IMR-90 (cell line): ENCODE measurements at regions not wholly inside any gene's neighbourhood (a gene's known extent, or its start where the extent isn't known, plus 50 kb on each side); places are given as distances from the start of the nearest gene placed in this dataset.

Source experiments
- ATAC-seq: fragments of 200-7000 bp; cut with Tn5 transposase; 2 replicates; pipeline ENCODE4 v1.9.1; 2020; ENCODE audit warnings: low read depth, mild to moderate bottlenecking, moderate library complexity
- BruUV-seq: library from RNA; stranded (reverse); fragments of 400-500 nt; replicated peaks from 2 replicates; lab custom pipeline; 2021; lab: Mats Ljungman, UMichigan
- CTCF ChIA-PET: fragments of 300-600 bp; formaldehyde crosslinking; extraction: SDS; loops from one replicate; lab custom pipeline; 2021; ENCODE audit warnings: antibody characterized with exemption; lab: Yijun Ruan, JAX
- POLR2A ChIA-PET: fragments of 300-600 bp; sonication (Branson Sonifier 250); formaldehyde crosslinking; loops from one replicate; lab custom pipeline; 2022; ENCODE audit warnings: antibody characterized with exemption; ENCODE audit not compliant: unreplicated experiment; lab: Charles Lee
- DNase-seq: peaks from one replicate; pipeline ENCODE4 v3.0.0; 2013
- H2AFZ ChIP-seq: replicated peaks from 2 replicates; pipeline ENCODE3; 2013; ENCODE audit warnings: low read length, mild to moderate bottlenecking; ENCODE audit not compliant: poor library complexity
- H2AK5ac ChIP-seq: 2 replicates; pipeline ENCODE4 v1.6.1; 2013; ENCODE audit warnings: low read depth, low read length, inconsistent platforms
- H2AK9ac ChIP-seq: replicated peaks from 2 replicates; pipeline ENCODE3; 2013; ENCODE audit warnings: mild to moderate bottlenecking, low read depth, low read length, moderate library complexity; ENCODE audit not compliant: poor library complexity
- H2BK120ac ChIP-seq: 2 replicates; pipeline ENCODE4 v1.6.1; 2013; ENCODE audit warnings: low read depth, low read length, inconsistent platforms
- H2BK15ac ChIP-seq: 3 replicates; pipeline ENCODE4 v1.6.1; 2013; ENCODE audit warnings: low read depth, low read length, inconsistent platforms
- H2BK20ac ChIP-seq: 2 replicates; pipeline ENCODE4 v1.6.1; 2013; ENCODE audit warnings: low read depth, mild to moderate bottlenecking, inconsistent platforms, low read length, moderate library complexity
- H2BK5ac ChIP-seq: 2 replicates; pipeline ENCODE4 v1.6.1; 2013; ENCODE audit warnings: mild to moderate bottlenecking, low read depth, low read length, inconsistent platforms; ENCODE audit not compliant: poor library complexity, severe bottlenecking
- H3K14ac ChIP-seq: replicated peaks from 2 replicates; pipeline ENCODE4 v1.6.1; 2013; ENCODE audit warnings: low read depth, low read length, inconsistent platforms
- H3K18ac ChIP-seq: 2 replicates; pipeline ENCODE4 v1.6.1; 2013; ENCODE audit warnings: low read depth, low read length, control low read depth
- H3K23ac ChIP-seq: 2 replicates; pipeline ENCODE4 v1.6.1; 2013; ENCODE audit warnings: low read depth, low read length, inconsistent platforms
- H3K27ac ChIP-seq: 2 replicates; pipeline ENCODE4 v1.5.1; 2013; ENCODE audit warnings: mild to moderate bottlenecking, control low read depth, low read length; ENCODE audit not compliant: insufficient read depth
- H3K27me3 ChIP-seq: 2 replicates; pipeline ENCODE4 v1.6.1; 2013; ENCODE audit warnings: low read length; ENCODE audit not compliant: control insufficient read depth, insufficient read depth
- H3K36me3 ChIP-seq: 2 replicates; pipeline ENCODE4 v1.6.1; 2013; ENCODE audit warnings: low read length, mixed read lengths; ENCODE audit not compliant: control insufficient read depth, insufficient read depth
- H3K4ac ChIP-seq: 2 replicates; pipeline ENCODE4 v1.6.1; 2013; ENCODE audit warnings: low read depth, low read length, inconsistent platforms
- H3K4me1 ChIP-seq: 2 replicates; pipeline ENCODE4 v1.6.1; 2013; ENCODE audit warnings: low read length, mixed read lengths; ENCODE audit not compliant: control insufficient read depth, insufficient read depth
- H3K4me2 ChIP-seq: 2 replicates; pipeline ENCODE4 v1.6.1; 2013; ENCODE audit warnings: low read depth, mild to moderate bottlenecking, control low read depth, low read length, moderate library complexity
- H3K4me3 ChIP-seq: 2 replicates; pipeline ENCODE4 v1.5.1; 2013; ENCODE audit warnings: low read depth, mild to moderate bottlenecking, control low read depth, low read length, moderate library complexity; ENCODE audit not compliant: insufficient read depth
- H3K56ac ChIP-seq: 2 replicates; pipeline ENCODE4 v1.6.1; 2013; ENCODE audit warnings: low read length, inconsistent platforms; ENCODE audit not compliant: insufficient read depth; ENCODE audit errors: extremely low read depth
- H3K79me1 ChIP-seq, 2 experiments: 2 replicates each; pipeline ENCODE4 v1.6.1; 2013; ENCODE audit warnings: low read length in 2 of 2, inconsistent platforms in 1 of 2, low read depth in 1 of 2
- H3K9ac ChIP-seq: 2 replicates; pipeline ENCODE4 v1.6.1; 2013; ENCODE audit warnings: low read depth, low read length, control low read depth
- H3K9me1 ChIP-seq: 2 replicates; pipeline ENCODE4 v1.6.1; 2013; ENCODE audit warnings: low read length, inconsistent platforms; ENCODE audit not compliant: insufficient read depth
- H3K9me3 ChIP-seq: 2 replicates; pipeline ENCODE4 v1.6.1; 2013; ENCODE audit warnings: low read length; ENCODE audit not compliant: control insufficient read depth, insufficient read depth
- H4K20me1 ChIP-seq: 2 replicates; pipeline ENCODE4 v1.6.1; 2013; ENCODE audit warnings: low read length, inconsistent platforms; ENCODE audit not compliant: insufficient read depth
- H4K5ac ChIP-seq: 2 replicates; pipeline ENCODE4 v1.6.1; 2013; ENCODE audit warnings: mild to moderate bottlenecking, low read depth, low read length, control low read depth
- H4K8ac ChIP-seq, 2 experiments: 2 replicates each; pipeline ENCODE4 v1.6.1; 2013; ENCODE audit warnings: low read depth in 2 of 2, low read length in 2 of 2, control low read depth in 1 of 2, inconsistent platforms in 1 of 2
- H4K91ac ChIP-seq: 2 replicates; pipeline ENCODE4 v1.6.1; 2013; ENCODE audit warnings: low read depth, low read length, inconsistent platforms; ENCODE audit not compliant: insufficient read depth
- BHLHE40 ChIP-seq: fragments of 150-350 bp; IDR thresholded peaks from 2 replicates; pipeline ENCODE4 v1.6.1; 2016; ENCODE audit warnings: mild to moderate bottlenecking, low read depth, low read length
- CEBPB ChIP-seq: IDR thresholded peaks from 2 replicates; pipeline ENCODE4 v1.6.1; 2012; ENCODE audit warnings: low read depth, low read length, improper control_type of control experiment
- CHD1 ChIP-seq: IDR thresholded peaks from 2 replicates; pipeline ENCODE4 v1.6.1; 2012; ENCODE audit warnings: low read depth, low read length, improper control_type of control experiment
- FOS ChIP-seq: fragments of 150-350 bp; IDR thresholded peaks from 2 replicates; pipeline ENCODE4 v1.6.1; 2016; ENCODE audit warnings: low read depth, low read length
- MAFK ChIP-seq: IDR thresholded peaks from 2 replicates; pipeline ENCODE4 v1.6.1; 2012; ENCODE audit warnings: low read depth, low read length, improper control_type of control experiment
- MAZ ChIP-seq: IDR thresholded peaks from 2 replicates; pipeline ENCODE4 v1.6.1; 2012; ENCODE audit warnings: low read depth, mild to moderate bottlenecking, low read length, improper control_type of control experiment, moderate library complexity, borderline replicate concordance
- MXI1 ChIP-seq: IDR thresholded peaks from 2 replicates; pipeline ENCODE4 v1.6.1; 2012; ENCODE audit warnings: low read depth, mild to moderate bottlenecking, low read length, moderate library complexity, borderline replicate concordance
- NFE2L2 ChIP-seq: fragments of 150-350 bp; IDR thresholded peaks from 2 replicates; pipeline ENCODE4 v1.6.1; 2016; ENCODE audit warnings: low read depth, mild to moderate bottlenecking, low read length
- POLR2A ChIP-seq: IDR thresholded peaks from 2 replicates; pipeline ENCODE4 v1.6.1; 2012; ENCODE audit warnings: mild to moderate bottlenecking, low read depth, low read length
- RAD21 ChIP-seq: IDR thresholded peaks from 2 replicates; pipeline ENCODE4 v1.6.1; 2012; ENCODE audit warnings: low read length, improper control_type of control experiment
- RFX5 ChIP-seq: IDR thresholded peaks from 2 replicates; pipeline ENCODE4 v1.8.0; 2012; ENCODE audit warnings: low read depth, mild to moderate bottlenecking, low read length, moderate library complexity
- WGBS, 2 experiments: methylation state at CpG; one replicate each; pipeline versions ENCODE4 v1.1.5 to v1.1.7; 2013; ENCODE audit warnings: missing lambda C conversion rate in 2 of 2; ENCODE audit not compliant: insufficient read length in 1 of 2; ENCODE audit errors: extremely low coverage in 2 of 2; 5-methylcytosine and 5-hydroxymethylcytosine counted together
- dilution Hi-C: fragments of 300-500 bp; cut with HindIII; formaldehyde crosslinking; loops from one replicate; pipeline ENCODE4 v1.14.3; 2018; ENCODE audit warnings: low sequenced_read_pairs; ENCODE audit not compliant: unreplicated experiment
- in situ Hi-C: fragments of 300-500 bp; cut with MboI; formaldehyde crosslinking; loops from 3 replicates; pipeline ENCODE4 v1.14.3; 2019; ENCODE audit warnings: low sequenced_read_pairs, inconsistent platforms, mixed read lengths
- intact Hi-C: fragments of 100-400 bp; cut with micrococcal nuclease; formaldehyde crosslinking; loops from 2 replicates; pipeline ENCODE4 v1.10.0; 2022
- TF ChIP-seq, protein P1 (sequence below): conservative IDR thresholded peaks from 2 replicates; pipeline ENCODE4 v1.5.1; 2012; ENCODE audit warnings: mild to moderate bottlenecking, low read depth, low read length, improper control_type of control experiment
- TF ChIP-seq, protein P2 (sequence below): fragments of 150-350 bp; IDR thresholded peaks from 2 replicates; pipeline ENCODE4 v1.6.1; 2016; ENCODE audit warnings: low read depth, mild to moderate bottlenecking, low read length, moderate library complexity, borderline replicate concordance
- TF ChIP-seq, protein P3 (sequence below): fragments of 150-350 bp; IDR thresholded peaks from 2 replicates; pipeline ENCODE4 v1.6.1; 2017; ENCODE audit warnings: mild to moderate bottlenecking, antibody characterized with exemption, low read length, low read depth

DNA sequence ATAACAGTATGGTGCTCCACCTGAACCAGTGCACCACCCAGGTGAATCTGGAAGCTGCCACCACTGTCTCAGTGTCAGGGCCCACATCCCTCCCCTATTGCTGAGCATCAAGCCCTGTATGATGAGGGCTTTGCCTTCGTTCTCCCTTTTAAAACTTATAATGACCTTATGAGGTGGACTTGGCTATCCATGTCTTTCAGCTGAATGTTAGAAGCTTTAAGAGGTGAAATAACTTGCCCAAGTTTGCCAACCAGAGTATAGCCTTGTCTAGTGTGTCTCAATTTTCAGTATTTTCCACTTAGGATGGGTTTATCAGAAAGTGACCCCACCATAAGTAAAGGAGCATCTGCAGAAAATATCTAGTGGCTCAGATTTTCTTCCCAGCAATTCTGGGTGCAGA, 87.8 kb downstream of the SHOX2 start:
- dilution Hi-C loops (no loop called here), intact Hi-C loops (no loop called here), in situ Hi-C loops (no loop called here)
- H3K23ac ChIP-seq, result no peak overlapping the region
- H3K18ac ChIP-seq, result no peak overlapping the region
- H2BK15ac ChIP-seq, result no peak overlapping the region
- H4K20me1 ChIP-seq, result no peaks in the 10 kb centered on the region
- DNase-seq, result no peak
- no peak overlapping the region for H3K9ac ChIP-seq
- TF ChIP-seq, protein P1, sequence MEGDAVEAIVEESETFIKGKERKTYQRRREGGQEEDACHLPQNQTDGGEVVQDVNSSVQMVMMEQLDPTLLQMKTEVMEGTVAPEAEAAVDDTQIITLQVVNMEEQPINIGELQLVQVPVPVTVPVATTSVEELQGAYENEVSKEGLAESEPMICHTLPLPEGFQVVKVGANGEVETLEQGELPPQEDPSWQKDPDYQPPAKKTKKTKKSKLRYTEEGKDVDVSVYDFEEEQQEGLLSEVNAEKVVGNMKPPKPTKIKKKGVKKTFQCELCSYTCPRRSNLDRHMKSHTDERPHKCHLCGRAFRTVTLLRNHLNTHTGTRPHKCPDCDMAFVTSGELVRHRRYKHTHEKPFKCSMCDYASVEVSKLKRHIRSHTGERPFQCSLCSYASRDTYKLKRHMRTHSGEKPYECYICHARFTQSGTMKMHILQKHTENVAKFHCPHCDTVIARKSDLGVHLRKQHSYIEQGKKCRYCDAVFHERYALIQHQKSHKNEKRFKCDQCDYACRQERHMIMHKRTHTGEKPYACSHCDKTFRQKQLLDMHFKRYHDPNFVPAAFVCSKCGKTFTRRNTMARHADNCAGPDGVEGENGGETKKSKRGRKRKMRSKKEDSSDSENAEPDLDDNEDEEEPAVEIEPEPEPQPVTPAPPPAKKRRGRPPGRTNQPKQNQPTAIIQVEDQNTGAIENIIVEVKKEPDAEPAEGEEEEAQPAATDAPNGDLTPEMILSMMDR, result no peak
- no peak for TF ChIP-seq RFX5
- no peak for TF ChIP-seq BHLHE40
- TF ChIP-seq MAZ, result no peak
- TF ChIP-seq, protein P2, sequence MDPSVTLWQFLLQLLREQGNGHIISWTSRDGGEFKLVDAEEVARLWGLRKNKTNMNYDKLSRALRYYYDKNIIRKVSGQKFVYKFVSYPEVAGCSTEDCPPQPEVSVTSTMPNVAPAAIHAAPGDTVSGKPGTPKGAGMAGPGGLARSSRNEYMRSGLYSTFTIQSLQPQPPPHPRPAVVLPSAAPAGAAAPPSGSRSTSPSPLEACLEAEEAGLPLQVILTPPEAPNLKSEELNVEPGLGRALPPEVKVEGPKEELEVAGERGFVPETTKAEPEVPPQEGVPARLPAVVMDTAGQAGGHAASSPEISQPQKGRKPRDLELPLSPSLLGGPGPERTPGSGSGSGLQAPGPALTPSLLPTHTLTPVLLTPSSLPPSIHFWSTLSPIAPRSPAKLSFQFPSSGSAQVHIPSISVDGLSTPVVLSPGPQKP, result no peak
- TF ChIP-seq POLR2A, result no peak
- no peak for TF ChIP-seq MXI1
- TF ChIP-seq, protein P3, sequence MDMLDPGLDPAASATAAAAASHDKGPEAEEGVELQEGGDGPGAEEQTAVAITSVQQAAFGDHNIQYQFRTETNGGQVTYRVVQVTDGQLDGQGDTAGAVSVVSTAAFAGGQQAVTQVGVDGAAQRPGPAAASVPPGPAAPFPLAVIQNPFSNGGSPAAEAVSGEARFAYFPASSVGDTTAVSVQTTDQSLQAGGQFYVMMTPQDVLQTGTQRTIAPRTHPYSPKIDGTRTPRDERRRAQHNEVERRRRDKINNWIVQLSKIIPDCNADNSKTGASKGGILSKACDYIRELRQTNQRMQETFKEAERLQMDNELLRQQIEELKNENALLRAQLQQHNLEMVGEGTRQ, result no peak
- TF ChIP-seq CHD1, result no peak
- no peak for TF ChIP-seq CEBPB
- no peak for TF ChIP-seq NFE2L2
- no peak for TF ChIP-seq FOS
- no peak for TF ChIP-seq RAD21
- TF ChIP-seq MAFK, result no peak
- no peak overlapping the region for H3K4ac ChIP-seq
- H2AK5ac ChIP-seq, result no peak overlapping the region
- no peak overlapping the region for H2BK20ac ChIP-seq
- no peaks in the 10 kb centered on the region for H3K36me3 ChIP-seq
- no peak overlapping the region for H2AK9ac ChIP-seq
- H3K79me1 ChIP-seq, result no peaks in the 10 kb centered on the region
- no peak overlapping the region for H3K27ac ChIP-seq
- WGBS, 2 experiments, result no CpG with 5 or more reads among the region's 1 CpG
- no peak overlapping the region for H4K5ac ChIP-seq
- H3K4me3 ChIP-seq, result no peak overlapping the region
- H3K56ac ChIP-seq, result no peak overlapping the region
- no peaks in the 10 kb centered on the region for H3K9me1 ChIP-seq
- no peak overlapping the region for H2AFZ ChIP-seq
- CTCF ChIA-PET, result interaction anchor here (0.5 kb wide), 1 partner anchor 91 kb away, joined by 3 read pairs; no protein-coding TSS in a partner anchor
- no peak for ATAC-seq
- H3K9me3 ChIP-seq, result peaks cover 2% of the 10 kb centered on the region
- H4K91ac ChIP-seq, result no peak overlapping the region
- no peak overlapping the region for H4K8ac ChIP-seq
- H2BK120ac ChIP-seq, result no peak overlapping the region
- no TSS peak for BruUV-seq
- no peaks in the 10 kb centered on the region for H3K4me1 ChIP-seq
- POLR2A ChIA-PET, result no interaction called here
- no peaks in the 10 kb centered on the region for H3K27me3 ChIP-seq
- H3K14ac ChIP-seq, result no peak overlapping the region
- no peak overlapping the region for H3K4me2 ChIP-seq
- H2BK5ac ChIP-seq, result no peak overlapping the region
